ENCODE measurements at regions not wholly inside any gene's neighbourhood (a gene's known extent, or its start where the extent isn't known, plus 50 kb on each side); places are given as distances from the start of the nearest gene placed in this dataset.

GRCh38 chr13:105290596-105290995 is 1244.9 kb downstream of the EFNB2 start:
- DNase-seq (ENCODE audit: low read depth) = no peak
- TF ChIP-seq, protein P1, sequence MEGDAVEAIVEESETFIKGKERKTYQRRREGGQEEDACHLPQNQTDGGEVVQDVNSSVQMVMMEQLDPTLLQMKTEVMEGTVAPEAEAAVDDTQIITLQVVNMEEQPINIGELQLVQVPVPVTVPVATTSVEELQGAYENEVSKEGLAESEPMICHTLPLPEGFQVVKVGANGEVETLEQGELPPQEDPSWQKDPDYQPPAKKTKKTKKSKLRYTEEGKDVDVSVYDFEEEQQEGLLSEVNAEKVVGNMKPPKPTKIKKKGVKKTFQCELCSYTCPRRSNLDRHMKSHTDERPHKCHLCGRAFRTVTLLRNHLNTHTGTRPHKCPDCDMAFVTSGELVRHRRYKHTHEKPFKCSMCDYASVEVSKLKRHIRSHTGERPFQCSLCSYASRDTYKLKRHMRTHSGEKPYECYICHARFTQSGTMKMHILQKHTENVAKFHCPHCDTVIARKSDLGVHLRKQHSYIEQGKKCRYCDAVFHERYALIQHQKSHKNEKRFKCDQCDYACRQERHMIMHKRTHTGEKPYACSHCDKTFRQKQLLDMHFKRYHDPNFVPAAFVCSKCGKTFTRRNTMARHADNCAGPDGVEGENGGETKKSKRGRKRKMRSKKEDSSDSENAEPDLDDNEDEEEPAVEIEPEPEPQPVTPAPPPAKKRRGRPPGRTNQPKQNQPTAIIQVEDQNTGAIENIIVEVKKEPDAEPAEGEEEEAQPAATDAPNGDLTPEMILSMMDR (conservative IDR thresholded peaks at IDR 0.05; ENCODE audit: control insufficient read depth, insufficient read depth, low read depth, low read length) = no peak
- no peak overlapping the region for H3K4me3 ChIP-seq (ENCODE audit: control insufficient read depth, low read depth, low read length)

GRCh38 chr13:105285526-105285925 is 1249.9 kb downstream of the EFNB2 start:
- no peak overlapping the region for H3K4me3 ChIP-seq (ENCODE audit: control insufficient read depth, low read depth, low read length)
- TF ChIP-seq, protein P1 (conservative IDR thresholded peaks at IDR 0.05; ENCODE audit: control insufficient read depth, insufficient read depth, low read depth, low read length) = no peak
- no peak for DNase-seq (ENCODE audit: low read depth)

GRCh38 chr13:105282406-105283285 is 1252.8 kb downstream of the EFNB2 start:
- H3K4me3 ChIP-seq (ENCODE audit: control insufficient read depth, low read depth, low read length) = no peak overlapping the region
- DNase-seq (ENCODE audit: low read depth) = no peak
- TF ChIP-seq, protein P1 (conservative IDR thresholded peaks at IDR 0.05; ENCODE audit: control insufficient read depth, insufficient read depth, low read depth, low read length) = no peak

DNA sequence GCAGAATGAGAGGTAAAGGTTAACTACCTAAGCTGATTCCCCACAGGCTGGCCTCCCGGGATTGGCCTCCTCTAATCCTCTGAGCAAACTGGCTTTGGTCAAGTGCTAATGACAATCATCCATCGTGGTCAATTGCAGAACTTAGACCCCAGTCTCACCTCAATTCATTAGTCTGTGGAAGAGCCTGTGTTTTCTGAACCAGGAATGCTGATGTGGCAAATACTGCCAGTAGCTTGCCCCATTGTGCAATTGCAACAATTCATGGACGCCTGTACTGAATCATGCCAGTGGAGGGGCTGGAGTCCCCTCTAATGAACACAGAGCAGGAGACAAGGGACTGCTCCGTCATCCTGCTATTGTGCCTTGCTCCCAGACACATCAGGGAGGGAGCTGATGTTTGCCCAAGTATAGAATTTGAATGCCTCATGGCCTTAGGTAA is 1256.5 kb downstream of the EFNB2 start:
- TF ChIP-seq, protein P1 (conservative IDR thresholded peaks at IDR 0.05; ENCODE audit: control insufficient read depth, insufficient read depth, low read depth, low read length) = no peak
- no peak for DNase-seq (ENCODE audit: low read depth)
- H3K4me3 ChIP-seq (ENCODE audit: control insufficient read depth, low read depth, low read length) = no peak overlapping the region

DNA sequence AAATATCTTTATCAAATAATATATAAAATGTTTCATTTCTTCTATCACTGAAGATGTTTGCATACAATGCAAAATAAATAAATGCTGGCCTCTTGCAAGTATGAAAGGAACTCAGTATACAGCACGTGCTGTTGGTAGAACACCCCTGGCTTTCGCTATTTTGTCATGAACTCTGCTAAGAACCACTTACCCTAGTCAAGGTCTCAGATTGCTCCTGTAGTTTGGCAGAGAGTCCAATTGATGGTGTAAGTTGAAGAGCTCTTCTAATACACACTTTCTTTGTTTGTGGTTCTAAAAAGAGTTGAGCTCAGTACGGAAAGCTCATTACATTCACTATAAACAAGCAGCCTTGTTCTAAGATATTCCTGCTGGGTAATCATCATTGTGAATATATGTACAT is 1258.9 kb downstream of the EFNB2 start:
- no peak overlapping the region for H3K4me3 ChIP-seq (ENCODE audit: control insufficient read depth, low read depth, low read length)
- TF ChIP-seq, protein P1 (conservative IDR thresholded peaks at IDR 0.05; ENCODE audit: control insufficient read depth, insufficient read depth, low read depth, low read length) = no peak
- DNase-seq (ENCODE audit: low read depth) = no peak

DNA sequence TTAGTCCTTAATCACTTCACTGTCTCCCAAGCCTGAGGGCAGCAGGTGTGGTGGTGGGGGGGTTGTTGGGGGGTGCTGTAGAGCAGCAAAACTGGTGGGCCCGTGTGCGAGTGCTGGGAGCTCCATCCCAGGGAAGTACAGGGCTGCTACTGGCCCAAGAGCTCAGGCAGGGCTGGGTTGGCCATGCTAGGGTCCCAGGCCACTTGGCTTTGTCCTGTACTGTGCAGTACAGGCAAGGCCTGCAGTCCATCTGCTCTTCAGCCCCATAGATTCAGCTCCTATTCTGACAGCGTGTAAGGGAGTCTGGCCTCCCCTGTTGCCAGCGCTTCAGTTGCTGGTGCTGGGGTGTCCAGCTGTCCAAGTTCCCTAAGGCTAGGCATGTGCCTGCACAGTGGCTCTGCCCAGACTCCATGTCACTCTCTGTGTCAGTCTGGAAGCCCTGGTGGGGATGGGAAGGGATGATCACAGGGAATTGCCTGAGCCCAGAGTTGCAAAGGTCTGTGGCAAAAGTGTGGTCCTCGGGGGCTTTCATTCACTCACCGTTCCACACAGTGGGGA is 1261.7 kb downstream of the EFNB2 start:
- TF ChIP-seq, protein P1 (conservative IDR thresholded peaks at IDR 0.05; ENCODE audit: control insufficient read depth, insufficient read depth, low read depth, low read length) = no peak

More for the DNA sequence above, 1261.7 kb downstream of the EFNB2 start:
- DNase-seq (ENCODE audit: low read depth) = no peak
- no peak overlapping the region for H3K4me3 ChIP-seq (ENCODE audit: control insufficient read depth, low read depth, low read length)
